ENCODE measurements at regions not wholly inside any gene's neighbourhood (a gene's known extent, or its start where the extent isn't known, plus 50 kb on each side); places are given as distances from the start of the nearest gene placed in this dataset.

GRCh38 chr2:195330513-195330956 lies 326.5 kb upstream of the SLC39A10 start:
- no peak overlapping the region for H3K18ac ChIP-seq (ENCODE audit: extremely low read depth, low read length)
- H3K23me2 ChIP-seq (ENCODE audit: low read depth, low read length): no peaks in the 10 kb centered on the region; the same call in 1 of the 2 replicates
- no peaks in the 10 kb centered on the region for H3K27me3 ChIP-seq (replicated peaks in 1 of 4; ENCODE audit: control insufficient read depth in 3 of 4, extremely low read depth in 1 of 4, insufficient read depth in 3 of 4, low read length in 3 of 4)
- H2BK5ac ChIP-seq (ENCODE audit: low read depth, low read length): no peak overlapping the region
- H2AK5ac ChIP-seq (ENCODE audit: low read depth, low read length): no peak overlapping the region
- no peak overlapping the region for H2BK120ac ChIP-seq (replicated peaks; ENCODE audit: low read depth, low read length)
- no peaks in the 10 kb centered on the region for H4K20me1 ChIP-seq (replicated peaks in 1 of 2; ENCODE audit: control insufficient read depth in 1 of 2, insufficient read depth in 2 of 2, low read length in 2 of 2)
- H2BK12ac ChIP-seq (ENCODE audit: low read depth, low read length): no peak overlapping the region
- DNase-seq (ENCODE audit: low read depth in 1 of 2, low spot score in 2 of 2): no peak
- H4K91ac ChIP-seq (replicated peaks; ENCODE audit: insufficient read length, low read length): no peak overlapping the region
- H3K36me3 ChIP-seq (ENCODE audit: control insufficient read depth in 2 of 4, insufficient read depth in 4 of 4, low read length in 3 of 4): no peaks in the 10 kb centered on the region
- no peak overlapping the region for H2AFZ ChIP-seq (ENCODE audit: low read length)
- no peaks in the 10 kb centered on the region for H3K79me2 ChIP-seq (ENCODE audit: control insufficient read depth in 1 of 2, insufficient read depth in 2 of 2, low read length in 2 of 2)
- no peak for FAIRE-seq
- no peak overlapping the region for H3K56ac ChIP-seq (replicated peaks; ENCODE audit: insufficient read length, low read depth, low read length)
- H2BK15ac ChIP-seq (ENCODE audit: low read length): no peak overlapping the region
- H3K14ac ChIP-seq (ENCODE audit: insufficient read length): no peak overlapping the region
- H3K23ac ChIP-seq (ENCODE audit: insufficient read length): no peak overlapping the region
- ChIA-PET CTCF (ENCODE audit: partially characterized antibody) (interaction anchor here (1.4 kb wide), 1 partner anchor 11 kb away, joined by 3 read pairs; no protein-coding TSS in a partner anchor), POLR2A (ENCODE audit: partially characterized antibody) (no interaction called here)
- no peak overlapping the region for H3K4ac ChIP-seq (replicated peaks; ENCODE audit: insufficient read length, low read depth, low read length)
- H3K4me2 ChIP-seq (ENCODE audit: insufficient read depth in 1 of 2, low read depth in 2 of 2, low read length in 2 of 2): no peak overlapping the region
- H3K27ac ChIP-seq (ENCODE audit: low read depth, low read length): no peak overlapping the region
- no peak overlapping the region for H4K5ac ChIP-seq (ENCODE audit: insufficient read length, low read depth, low read length)
- no peak overlapping the region for H2BK20ac ChIP-seq (ENCODE audit: low read length)
- no peak overlapping the region for H4K8ac ChIP-seq (ENCODE audit: extremely low read depth, insufficient read depth, low read length)
- H3K4me3 ChIP-seq (ENCODE audit: extremely low read depth in 1 of 4, insufficient read depth in 2 of 4, low read depth in 3 of 4, low read length in 4 of 4): no peak overlapping the region
- no peaks in the 10 kb centered on the region for H3K79me1 ChIP-seq (ENCODE audit: low read depth, low read length)
- H3K4me1 ChIP-seq (replicated peaks in 1 of 4; ENCODE audit: control insufficient read depth in 3 of 4, insufficient read depth in 4 of 4, low read length in 3 of 4): no peaks in the 10 kb centered on the region
- H3K9ac ChIP-seq (replicated peaks in 1 of 4; ENCODE audit: extremely low read depth in 1 of 4, low read depth in 3 of 4, low read length in 3 of 4): no peak overlapping the region
- no peaks in the 10 kb centered on the region for H3K9me3 ChIP-seq (ENCODE audit: insufficient read depth in 2 of 2, low read depth in 1 of 2, low read length in 1 of 2)
- TF ChIP-seq GABPA (IDR thresholded peaks at IDR 0.05; ENCODE audit: borderline replicate concordance, insufficient read depth, low read length): no peak
- TF ChIP-seq MAFK (IDR thresholded peaks at IDR 0.05; ENCODE audit: low read depth, low read length): no peak
- TF ChIP-seq GTF2F1 (IDR thresholded peaks at IDR 0.05; ENCODE audit: borderline replicate concordance, low read depth, low read length): no peak
- TF ChIP-seq ZNF274 (IDR thresholded peaks at IDR 0.05; ENCODE audit: borderline replicate concordance, extremely low read depth, low read length): no peak
- TF ChIP-seq TAF7 (optimal IDR thresholded peaks at IDR 0.05; ENCODE audit: borderline replicate concordance, low read depth, low read length): no peak
- no peak for TF ChIP-seq TEAD4 (IDR thresholded peaks at IDR 0.05; ENCODE audit: low read depth, low read length)
- no peak for TF ChIP-seq SAP30 (IDR thresholded peaks at IDR 0.05; ENCODE audit: insufficient read depth, insufficient replicate concordance, low read length)
- TF ChIP-seq KDM1A (IDR thresholded peaks at IDR 0.05; ENCODE audit: borderline replicate concordance, low read length): no peak
- no peak for TF ChIP-seq SUZ12 (IDR thresholded peaks at IDR 0.05; ENCODE audit: low read length)
- TF ChIP-seq SP1 (IDR thresholded peaks at IDR 0.05; ENCODE audit: low read depth, low read length): no peak
- TF ChIP-seq CBX8 (IDR thresholded peaks at IDR 0.05; ENCODE audit: borderline replicate concordance, low read depth, low read length): no peak
- no peak for TF ChIP-seq CTCF (IDR thresholded peaks at IDR 0.05; ENCODE audit: control extremely low read depth in 1 of 3, insufficient read depth in 1 of 3, low read depth in 1 of 3, low read length in 3 of 3)
- TF ChIP-seq SIX5 (IDR thresholded peaks at IDR 0.05; ENCODE audit: low read depth, low read length): no peak
